ENCODE measurements at regions not wholly inside any gene's neighbourhood (a gene's known extent, or its start where the extent isn't known, plus 50 kb on each side); places are given as distances from the start of the nearest gene placed in this dataset.

DNA sequence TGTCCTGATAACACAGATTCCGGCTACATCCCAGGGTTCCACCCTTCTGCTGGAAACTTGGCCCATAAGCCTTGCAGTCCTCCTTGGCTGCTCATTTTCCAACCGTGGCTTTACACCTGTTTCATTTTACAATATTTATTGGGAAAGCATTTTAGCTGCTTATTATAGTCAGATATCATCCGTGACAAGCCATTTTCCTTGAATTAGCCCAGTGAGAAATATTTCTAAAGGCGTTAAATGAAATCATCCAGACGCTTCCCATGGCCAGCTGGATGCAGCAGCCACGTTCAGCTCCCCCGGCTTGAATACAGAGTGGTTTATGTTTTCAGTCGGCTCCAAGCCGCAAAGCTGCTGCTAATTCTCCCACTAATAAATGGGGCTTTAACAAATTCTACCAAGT, 245.0 kb upstream of the PELI2 start:
- H3K4me3 ChIP-seq = no peak overlapping the region
- no peaks in the 10 kb centered on the region for H3K36me3 ChIP-seq
- TF ChIP-seq POLR2A (IDR thresholded peaks at IDR 0.05; ENCODE audit: low read depth) (no peak), EP300 (IDR thresholded peaks at IDR 0.05) (no peak), POLR2AphosphoS5 (IDR thresholded peaks at IDR 0.05) (no peak)
- TF ChIP-seq, protein P1, sequence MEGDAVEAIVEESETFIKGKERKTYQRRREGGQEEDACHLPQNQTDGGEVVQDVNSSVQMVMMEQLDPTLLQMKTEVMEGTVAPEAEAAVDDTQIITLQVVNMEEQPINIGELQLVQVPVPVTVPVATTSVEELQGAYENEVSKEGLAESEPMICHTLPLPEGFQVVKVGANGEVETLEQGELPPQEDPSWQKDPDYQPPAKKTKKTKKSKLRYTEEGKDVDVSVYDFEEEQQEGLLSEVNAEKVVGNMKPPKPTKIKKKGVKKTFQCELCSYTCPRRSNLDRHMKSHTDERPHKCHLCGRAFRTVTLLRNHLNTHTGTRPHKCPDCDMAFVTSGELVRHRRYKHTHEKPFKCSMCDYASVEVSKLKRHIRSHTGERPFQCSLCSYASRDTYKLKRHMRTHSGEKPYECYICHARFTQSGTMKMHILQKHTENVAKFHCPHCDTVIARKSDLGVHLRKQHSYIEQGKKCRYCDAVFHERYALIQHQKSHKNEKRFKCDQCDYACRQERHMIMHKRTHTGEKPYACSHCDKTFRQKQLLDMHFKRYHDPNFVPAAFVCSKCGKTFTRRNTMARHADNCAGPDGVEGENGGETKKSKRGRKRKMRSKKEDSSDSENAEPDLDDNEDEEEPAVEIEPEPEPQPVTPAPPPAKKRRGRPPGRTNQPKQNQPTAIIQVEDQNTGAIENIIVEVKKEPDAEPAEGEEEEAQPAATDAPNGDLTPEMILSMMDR (IDR thresholded peaks at IDR 0.05) = no peak
- H3K27me3 ChIP-seq = no peaks in the 10 kb centered on the region
- H3K4me1 ChIP-seq = peaks cover under 1 to 7% (median 3%) of the 10 kb centered on the region in 4 donors
- DNase-seq (ENCODE audit: extremely low spot score) = no peak
- no peaks in the 10 kb centered on the region for H3K9me3 ChIP-seq
- WGBS = 42% methylated on average over 9 of the region's 9 CpGs
- H3K27ac ChIP-seq (replicated peaks in 1 of 4) = no peak overlapping the region
- intact Hi-C loops (cut with DNase I) = no loop called here

DNA sequence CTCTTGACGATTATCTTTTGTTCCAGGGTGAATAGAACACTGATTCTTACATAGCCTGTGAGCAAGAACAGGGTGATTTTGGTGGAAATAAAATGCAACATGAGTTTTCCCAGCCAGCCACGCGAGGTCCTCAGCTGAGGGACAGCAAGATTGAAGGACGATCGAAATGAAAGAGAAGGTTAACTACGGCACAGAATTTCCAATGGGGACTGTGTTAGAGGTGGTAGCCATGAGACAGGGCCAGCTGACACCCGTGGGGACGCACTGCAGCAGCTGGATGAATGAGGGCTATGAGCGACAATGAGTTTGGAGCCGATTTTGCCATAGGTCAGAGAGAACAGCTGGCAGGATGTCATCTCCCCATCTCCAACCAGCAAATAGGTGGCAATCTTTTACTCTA, 243.4 kb upstream of the PELI2 start:
- Histone ChIP-seq H3K4me3 (no peak overlapping the region), H3K27me3 (no peaks in the 10 kb centered on the region), H3K4me1 (peaks cover 2 to 12% (median 7%) of the 10 kb centered on the region in 4 donors), H3K36me3 (no peaks in the 10 kb centered on the region), H3K27ac (replicated peaks in 1 of 4) (no peak overlapping the region), H3K9me3 (no peaks in the 10 kb centered on the region)
- 73% methylated on average over 10 of the region's 10 CpGs for WGBS
- DNase-seq (ENCODE audit: extremely low spot score) = no peak
- no peak for TF ChIP-seq POLR2AphosphoS5 (IDR thresholded peaks at IDR 0.05)
- TF ChIP-seq, protein P1 (IDR thresholded peaks at IDR 0.05) = no peak
- TF ChIP-seq POLR2A (IDR thresholded peaks at IDR 0.05; ENCODE audit: low read depth) = no peak
- no peak for TF ChIP-seq EP300 (IDR thresholded peaks at IDR 0.05)
- intact Hi-C loops (cut with DNase I) = no loop called here

DNA sequence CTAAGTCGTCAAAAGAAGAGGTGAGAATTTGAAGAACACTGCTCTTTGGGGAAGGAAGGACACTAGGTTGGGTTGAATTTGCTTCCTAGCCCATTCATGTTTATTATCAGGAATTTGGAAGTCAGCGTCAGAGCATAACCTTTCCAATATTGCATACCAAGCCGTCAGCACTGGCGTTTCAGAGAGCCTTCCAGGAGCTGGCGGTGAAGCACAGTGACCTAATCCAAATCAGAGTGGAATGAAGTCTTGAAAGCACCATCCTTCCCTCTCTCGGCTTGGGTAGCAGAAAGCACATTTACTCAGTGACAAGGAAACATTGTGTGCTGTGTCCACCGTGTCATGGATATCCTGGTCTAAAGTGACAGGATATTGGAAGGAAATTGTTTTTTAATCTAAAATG, 240.3 kb upstream of the PELI2 start:
- Histone ChIP-seq H3K4me3 (no peak overlapping the region), H3K4me1 (peaks cover 2 to 12% (median 7%) of the 10 kb centered on the region in 4 donors), H3K27me3 (no peaks in the 10 kb centered on the region), H3K9me3 (no peaks in the 10 kb centered on the region), H3K27ac (replicated peaks in 1 of 4) (no peak overlapping the region), H3K36me3 (no peaks in the 10 kb centered on the region)
- intact Hi-C loops (cut with DNase I) = no loop called here
- TF ChIP-seq EP300 (IDR thresholded peaks at IDR 0.05) (no peak), POLR2AphosphoS5 (IDR thresholded peaks at IDR 0.05) (no peak), POLR2A (IDR thresholded peaks at IDR 0.05; ENCODE audit: low read depth) (no peak)
- TF ChIP-seq, protein P1 (IDR thresholded peaks at IDR 0.05) = no peak
- WGBS = 33% methylated on average over 7 of the region's 7 CpGs
- no peak for DNase-seq (ENCODE audit: extremely low spot score)

DNA sequence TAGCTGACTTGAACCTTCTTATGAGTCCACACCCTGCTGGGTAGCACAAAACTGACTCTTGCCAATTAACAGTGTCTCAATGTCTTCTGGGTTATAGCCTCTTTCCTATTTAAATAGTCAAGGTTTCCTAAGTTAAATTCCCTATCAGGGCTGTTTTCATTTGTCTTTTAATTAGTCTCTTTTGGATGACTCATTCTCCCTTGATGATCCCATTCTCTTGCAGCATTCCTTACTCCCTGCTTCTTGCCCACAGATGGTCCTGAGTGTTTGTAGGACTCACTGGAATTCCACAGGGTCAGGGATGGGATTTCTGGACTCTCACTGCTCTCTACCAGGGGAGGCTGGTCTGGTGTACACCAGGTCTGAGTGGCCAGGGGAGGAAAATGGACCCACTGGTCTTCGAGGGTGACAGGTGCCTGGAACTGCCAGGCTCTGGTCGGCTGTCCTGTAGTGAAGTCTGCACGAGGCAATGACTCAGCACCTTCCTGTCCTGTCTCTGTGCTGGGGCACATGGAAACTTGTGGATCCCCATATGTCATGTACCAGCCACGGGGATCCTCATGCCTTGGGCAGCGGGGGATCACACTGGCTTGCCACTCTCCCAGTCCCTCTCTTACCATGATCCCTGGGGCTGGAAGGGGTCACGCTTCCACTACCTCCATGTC, 236.5 kb upstream of the PELI2 start:
- Histone ChIP-seq H3K27ac (replicated peaks in 1 of 4) (no peak overlapping the region), H3K9me3 (no peaks in the 10 kb centered on the region), H3K27me3 (no peaks in the 10 kb centered on the region), H3K4me1 (peaks cover 2 to 8% (median 6%) of the 10 kb centered on the region in 4 donors), H3K4me3 (no peak overlapping the region), H3K36me3 (no peaks in the 10 kb centered on the region)
- intact Hi-C loops (cut with DNase I) = no loop called here
- peak; percentile 77 for DNase-seq (ENCODE audit: extremely low spot score)
- no peak for TF ChIP-seq POLR2AphosphoS5 (IDR thresholded peaks at IDR 0.05)
- TF ChIP-seq, protein P1 (IDR thresholded peaks at IDR 0.05) = no peak
- TF ChIP-seq POLR2A (IDR thresholded peaks at IDR 0.05; ENCODE audit: low read depth) = no peak
- TF ChIP-seq EP300 (IDR thresholded peaks at IDR 0.05) = no peak
- WGBS = 89% methylated on average over 3 of the region's 6 CpGs

DNA sequence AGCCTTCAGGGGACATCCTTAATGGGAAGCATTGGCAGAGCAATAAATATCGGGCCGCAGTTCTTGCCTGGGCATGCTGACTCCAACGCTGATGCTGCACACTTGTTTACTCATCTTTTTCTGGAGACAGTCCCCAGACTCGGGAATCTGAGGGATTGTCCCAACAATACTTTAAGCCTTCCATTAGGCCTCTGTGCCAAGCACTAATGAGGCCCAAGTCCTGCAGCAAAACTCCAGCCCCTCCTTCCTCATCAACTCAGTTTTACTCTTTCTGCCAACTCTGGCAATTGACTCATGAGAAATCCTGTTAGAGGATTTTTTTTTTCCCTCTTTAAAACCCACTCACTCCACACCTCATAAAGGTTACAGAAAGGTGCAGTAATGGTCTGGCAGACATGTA, 233.4 kb upstream of the PELI2 start:
- Histone ChIP-seq H3K36me3 (no peaks in the 10 kb centered on the region), H3K4me3 (no peak overlapping the region), H3K27me3 (no peaks in the 10 kb centered on the region), H3K27ac (replicated peaks in 1 of 4) (no peak overlapping the region), H3K9me3 (no peaks in the 10 kb centered on the region), H3K4me1 (peaks cover 0 to 11% (median 8%) of the 10 kb centered on the region in 4 donors)
- intact Hi-C loops (cut with DNase I) = no loop called here
- DNase-seq (ENCODE audit: extremely low spot score) = peak; percentile 66
- TF ChIP-seq POLR2A (IDR thresholded peaks at IDR 0.05; ENCODE audit: low read depth) (no peak), POLR2AphosphoS5 (IDR thresholded peaks at IDR 0.05) (no peak), EP300 (IDR thresholded peaks at IDR 0.05) (no peak)
- TF ChIP-seq, protein P1 (IDR thresholded peaks at IDR 0.05) = no peak
- 90% methylated on average over 4 of the region's 4 CpGs for WGBS
